ENCODE measurements at regions not wholly inside any gene's neighbourhood (a gene's known extent, or its start where the extent isn't known, plus 50 kb on each side); places are given as distances from the start of the nearest gene placed in this dataset.

DNA sequence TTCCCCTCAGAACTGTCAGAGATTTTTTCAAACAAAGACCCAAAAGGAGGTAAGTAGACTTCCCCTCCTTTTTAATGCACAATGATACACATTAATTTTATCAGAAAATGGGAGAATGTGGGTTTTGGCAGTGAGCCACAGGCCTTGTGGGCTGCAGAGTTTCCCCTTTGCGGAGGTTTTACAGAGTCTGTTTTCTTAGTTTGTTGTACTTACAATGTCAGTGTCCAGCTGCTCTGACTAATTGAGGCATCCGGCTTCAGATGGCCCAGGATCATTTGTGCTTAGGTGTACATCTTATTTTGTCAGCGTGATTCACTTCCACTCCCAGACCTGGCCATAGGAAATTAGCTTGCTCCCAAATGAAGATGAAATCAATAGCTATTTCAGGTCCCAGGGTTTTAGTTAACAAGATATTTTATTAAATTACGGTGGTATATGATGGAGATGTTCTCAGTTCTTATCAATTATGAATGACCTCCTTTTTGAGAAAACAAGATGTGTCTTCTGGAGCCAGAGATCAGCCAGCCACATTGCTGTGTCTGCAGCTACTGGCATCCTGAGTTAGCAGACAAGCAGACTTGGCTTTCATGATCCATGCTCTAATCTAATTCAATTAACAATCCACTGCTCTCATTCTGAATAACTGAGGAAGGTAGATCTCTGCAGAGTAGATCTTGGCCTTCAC lies 1086.6 kb upstream of the SORCS1 start:
- H4K5ac ChIP-seq (ENCODE audit: insufficient read length, low read depth, low read length), result no peak overlapping the region
- H4K20me1 ChIP-seq (ENCODE audit: control insufficient read depth, insufficient read depth, insufficient read length), result no peaks in the 10 kb centered on the region
- no peak overlapping the region for H3K56ac ChIP-seq (ENCODE audit: insufficient read length, low read depth, low read length)
- no peak overlapping the region for H3K4me2 ChIP-seq (ENCODE audit: insufficient read depth, insufficient read length, low read length)
- WGBS (ENCODE audit: extremely low coverage, insufficient read length, low lambda C conversion rate), result no CpG with 5 or more reads among the region's 4 CpGs
- no peak overlapping the region for H3K4ac ChIP-seq (ENCODE audit: low read depth, low read length)
- H2BK15ac ChIP-seq (ENCODE audit: low read depth, low read length), result no peak overlapping the region
- no peak overlapping the region for H4K91ac ChIP-seq (ENCODE audit: insufficient read length, low read depth, low read length)
- no peak overlapping the region for H4K8ac ChIP-seq (replicated peaks; ENCODE audit: insufficient read length, low read depth, low read length)
- Mint-ChIP-seq H3K9me3 (peaks cover 19 to 24% of the 10 kb centered on the region in 2 experiments), H3K36me3 (ENCODE audit: insufficient read depth in 1 of 3, low read depth in 3 of 3) (peaks cover 2 to 34% (median 2%) of the 10 kb centered on the region in 3 experiments; a peak in 5 of 7 replicates), H3K27me3 (ENCODE audit: low read depth) (no peaks in the 10 kb centered on the region), H3K4me3 (no peak overlapping the region), H3K27ac (no peak overlapping the region), H3K4me1 (no peaks in the 10 kb centered on the region)
- H3K14ac ChIP-seq (ENCODE audit: insufficient read depth, low read length), result no peak overlapping the region
- DNase-seq, result no peak
- peaks cover under 1% of the 10 kb centered on the region for H3K9me3 ChIP-seq (ENCODE audit: control insufficient read depth, low read depth, low read length)
- H2AK5ac ChIP-seq (ENCODE audit: insufficient read length, low read length), result no peak overlapping the region
- no peak overlapping the region for H2BK12ac ChIP-seq (ENCODE audit: insufficient read length, low read depth, low read length)
- no peak overlapping the region for H3K9ac ChIP-seq (ENCODE audit: extremely low read depth, insufficient read length, low read length)
- H2BK5ac ChIP-seq (ENCODE audit: insufficient read length, low read length), result no peak overlapping the region
- H3K79me2 ChIP-seq (ENCODE audit: insufficient read depth, low read length), result no peaks in the 10 kb centered on the region
- H3K27me3 ChIP-seq (ENCODE audit: insufficient read depth, low read length), result no peaks in the 10 kb centered on the region
- no peaks in the 10 kb centered on the region for H3K4me1 ChIP-seq (ENCODE audit: insufficient read depth, low read length)
- no peak overlapping the region for H3K27ac ChIP-seq (ENCODE audit: insufficient read length, low read depth, low read length)
- no peak overlapping the region for H3K18ac ChIP-seq (ENCODE audit: insufficient read length, low read depth, low read length)
- no peaks in the 10 kb centered on the region for H3K23me2 ChIP-seq (ENCODE audit: insufficient read length, low read depth, low read length, poor library complexity, severe bottlenecking)
- no peak overlapping the region for H2BK120ac ChIP-seq (ENCODE audit: low read depth, low read length, poor library complexity, severe bottlenecking)
- TF ChIP-seq, protein P1, sequence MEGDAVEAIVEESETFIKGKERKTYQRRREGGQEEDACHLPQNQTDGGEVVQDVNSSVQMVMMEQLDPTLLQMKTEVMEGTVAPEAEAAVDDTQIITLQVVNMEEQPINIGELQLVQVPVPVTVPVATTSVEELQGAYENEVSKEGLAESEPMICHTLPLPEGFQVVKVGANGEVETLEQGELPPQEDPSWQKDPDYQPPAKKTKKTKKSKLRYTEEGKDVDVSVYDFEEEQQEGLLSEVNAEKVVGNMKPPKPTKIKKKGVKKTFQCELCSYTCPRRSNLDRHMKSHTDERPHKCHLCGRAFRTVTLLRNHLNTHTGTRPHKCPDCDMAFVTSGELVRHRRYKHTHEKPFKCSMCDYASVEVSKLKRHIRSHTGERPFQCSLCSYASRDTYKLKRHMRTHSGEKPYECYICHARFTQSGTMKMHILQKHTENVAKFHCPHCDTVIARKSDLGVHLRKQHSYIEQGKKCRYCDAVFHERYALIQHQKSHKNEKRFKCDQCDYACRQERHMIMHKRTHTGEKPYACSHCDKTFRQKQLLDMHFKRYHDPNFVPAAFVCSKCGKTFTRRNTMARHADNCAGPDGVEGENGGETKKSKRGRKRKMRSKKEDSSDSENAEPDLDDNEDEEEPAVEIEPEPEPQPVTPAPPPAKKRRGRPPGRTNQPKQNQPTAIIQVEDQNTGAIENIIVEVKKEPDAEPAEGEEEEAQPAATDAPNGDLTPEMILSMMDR (conservative IDR thresholded peaks at IDR 0.05), result no peak
- no peaks in the 10 kb centered on the region for H3K79me1 ChIP-seq (ENCODE audit: insufficient read depth, low read depth, low read length, poor library complexity, severe bottlenecking)
- no peak overlapping the region for H3K23ac ChIP-seq (ENCODE audit: insufficient read length, low read depth, low read length)
- no peak overlapping the region for H2BK20ac ChIP-seq (ENCODE audit: low read depth, low read length, poor library complexity, severe bottlenecking)
- no peak overlapping the region for H3T11ph ChIP-seq (ENCODE audit: low read length)
- H2AFZ ChIP-seq (ENCODE audit: low read length), result no peak overlapping the region

All from H9 (cell line).